Left colon (tissue), 2 donors: ENCODE measurements at regions not wholly inside any gene's neighbourhood (a gene's known extent, or its start where the extent isn't known, plus 50 kb on each side); places are given as distances from the start of the nearest gene placed in this dataset.
"Not testable (repeated sequence)": the region's sequence is repeated elsewhere in the genome, so short reads cannot be mapped to it uniquely, and the experiment has no call there.

Source experiments
- ATAC-seq: fragments of 200-7000 bp; cut with Tn5 transposase; one replicate; pipeline ENCODE4 v1.9.1; 2020; ENCODE audit warnings: mild to moderate bottlenecking, moderate library complexity
- DNase-seq, 2 donors: peaks; one replicate each; pipeline ENCODE4 v3.0.0-alpha.2; 2020
- intact Hi-C, 2 donors: fragments of 100-400 bp; cut with DNase I in 1 of 2; cut with micrococcal nuclease in 1 of 2; formaldehyde crosslinking; loops; one replicate each; pipeline versions ENCODE4 v1.11.2 to v1.14.0; 2022; cut with DNase I, micrococcal nuclease
- donor health status: DM: no; HTN: no; CAD: no.
- donor health status: DM: yes; HTN: yes; CAD: no.

GRCh38 chr7:65508581-65509367 lies 135.1 kb downstream of the ZNF92 start:
- ATAC-seq, intact Hi-C loops, DNase-seq: not testable (repeated sequence)

GRCh38 chr7:65509368-65510186 lies 135.9 kb downstream of the ZNF92 start:
- DNase-seq (peak in 1 of 2 donors; percentile 7), ATAC-seq (no peak)
- intact Hi-C loops, result no loop called here

- intact Hi-C loops, DNase-seq, ATAC-seq: not testable (repeated sequence)
These were observed 136.5 kb downstream of the ZNF92 start for GRCh38 chr7:65510187-65510538.

- not testable (repeated sequence) for DNase-seq, ATAC-seq
These were observed 146.1 kb downstream of the ZNF92 start for GRCh38 chr7:65519751-65520150.

GRCh38 chr7:65545465-65546161 lies 172.0 kb downstream of the ZNF92 start:
- intact Hi-C loops, ATAC-seq, DNase-seq: not testable (repeated sequence)

More at GRCh38 chr7:65519751-65520150, 146.1 kb downstream of the ZNF92 start:
- intact Hi-C loops, result not testable (repeated sequence)

- DNase-seq, ATAC-seq, intact Hi-C loops: not testable (repeated sequence)
These were observed 176.2 kb downstream of the ZNF92 start for GRCh38 chr7:65549589-65550443.

GRCh38 chr7:65550444-65550809 lies 176.8 kb downstream of the ZNF92 start:
- intact Hi-C loops, DNase-seq, ATAC-seq: not testable (repeated sequence)

- ATAC-seq, DNase-seq: not testable (repeated sequence)
These were observed 177.4 kb downstream of the ZNF92 start for GRCh38 chr7:65551042-65551441.

GRCh38 chr7:65554553-65555476 lies 181.2 kb downstream of the ZNF92 start:
- intact Hi-C loops, DNase-seq, ATAC-seq: not testable (repeated sequence)

More at GRCh38 chr7:65551042-65551441, 177.4 kb downstream of the ZNF92 start:
- intact Hi-C loops, result not testable (repeated sequence)

- intact Hi-C loops, ATAC-seq: not testable (repeated sequence)
- DNase-seq, result peak; percentile 2 to 9
These were observed 184.9 kb downstream of the ZNF92 start for GRCh38 chr7:65558584-65558983.

- peak in 1 of 2 donors; percentile 2 for DNase-seq
- intact Hi-C loops, result not testable (repeated sequence)
- peak; percentile 77 for ATAC-seq
These were observed 188.2 kb downstream of the ZNF92 start for GRCh38 chr7:65561786-65562372.

GRCh38 chr7:65562522-65562921 lies 188.9 kb downstream of the ZNF92 start:
- intact Hi-C loops, result not testable (repeated sequence)
- peak; percentile 35 for ATAC-seq
- peak in 1 of 2 donors; percentile 5 for DNase-seq

GRCh38 chr7:65563333-65563732 lies 189.7 kb downstream of the ZNF92 start:
- intact Hi-C loops, ATAC-seq, DNase-seq: not testable (repeated sequence)

GRCh38 chr7:65568226-65568625 lies 194.6 kb downstream of the ZNF92 start:
- ATAC-seq, intact Hi-C loops, DNase-seq: not testable (repeated sequence)

- DNase-seq, ATAC-seq, intact Hi-C loops: not testable (repeated sequence)
These were observed 197.3 kb downstream of the ZNF92 start for GRCh38 chr7:65570990-65571389.

- DNase-seq, intact Hi-C loops, ATAC-seq: not testable (repeated sequence)
These were observed 198.9 kb downstream of the ZNF92 start for GRCh38 chr7:65572581-65572980.

- DNase-seq, intact Hi-C loops, ATAC-seq: not testable (repeated sequence)
These were observed 202.7 kb downstream of the ZNF92 start for GRCh38 chr7:65576370-65576769.
